SK-N-MC (cell line): ENCODE measurements at regions not wholly inside any gene's neighbourhood (a gene's known extent, or its start where the extent isn't known, plus 50 kb on each side); places are given as distances from the start of the nearest gene placed in this dataset.

Experiments
- DNase-seq: peaks from one replicate; pipeline ENCODE4 v3.0.0-alpha.2; 2011; ENCODE audit warnings: low read depth, low spot score
- H3K27ac ChIP-seq: fragments of 200-600 bp; sonication (generic); 2 replicates; pipeline ENCODE4 v1.5.1; 2016; ENCODE audit warnings: mixed run types
- H3K36me3 ChIP-seq: fragments of 200-600 bp; sonication (generic); 2 replicates; pipeline ENCODE4 v1.6.1; 2017; ENCODE audit warnings: antibody characterized with exemption, low read length, mixed read lengths; ENCODE audit not compliant: insufficient read depth
- H3K4me3 ChIP-seq: fragments of 200-600 bp; sonication (generic); 2 replicates; pipeline ENCODE4 v1.5.1; 2016
- H3K9ac ChIP-seq: fragments of 200-600 bp; sonication (generic); 2 replicates; pipeline ENCODE4 v1.8.0; 2017; ENCODE audit warnings: mixed run types, mixed read lengths; ENCODE audit not compliant: insufficient read length
- H3K9me3 ChIP-seq: fragments of 200-600 bp; sonication (generic); 2 replicates; pipeline ENCODE4 v1.6.1; 2017; ENCODE audit warnings: low read depth, mild to moderate bottlenecking, antibody characterized with exemption, low read length, moderate library complexity, mixed read lengths
- EZH2 ChIP-seq: fragments of 200-600 bp; sonication (generic); IDR thresholded peaks from one replicate; pipeline ENCODE4 v1.6.1; 2017; ENCODE audit warnings: antibody characterized with exemption
- FOXP2 ChIP-seq: optimal IDR thresholded peaks from 2 replicates; pipeline ENCODE3; 2011; ENCODE audit warnings: mild to moderate bottlenecking, moderate library complexity; ENCODE audit not compliant: insufficient read depth; ENCODE audit errors: extremely low read length, control extremely low read depth
- POLR2AphosphoS5 ChIP-seq: IDR thresholded peaks from 2 replicates; pipeline ENCODE4 v1.6.1; 2012; ENCODE audit warnings: mild to moderate bottlenecking, low read depth, low read length, borderline replicate concordance

DNA sequence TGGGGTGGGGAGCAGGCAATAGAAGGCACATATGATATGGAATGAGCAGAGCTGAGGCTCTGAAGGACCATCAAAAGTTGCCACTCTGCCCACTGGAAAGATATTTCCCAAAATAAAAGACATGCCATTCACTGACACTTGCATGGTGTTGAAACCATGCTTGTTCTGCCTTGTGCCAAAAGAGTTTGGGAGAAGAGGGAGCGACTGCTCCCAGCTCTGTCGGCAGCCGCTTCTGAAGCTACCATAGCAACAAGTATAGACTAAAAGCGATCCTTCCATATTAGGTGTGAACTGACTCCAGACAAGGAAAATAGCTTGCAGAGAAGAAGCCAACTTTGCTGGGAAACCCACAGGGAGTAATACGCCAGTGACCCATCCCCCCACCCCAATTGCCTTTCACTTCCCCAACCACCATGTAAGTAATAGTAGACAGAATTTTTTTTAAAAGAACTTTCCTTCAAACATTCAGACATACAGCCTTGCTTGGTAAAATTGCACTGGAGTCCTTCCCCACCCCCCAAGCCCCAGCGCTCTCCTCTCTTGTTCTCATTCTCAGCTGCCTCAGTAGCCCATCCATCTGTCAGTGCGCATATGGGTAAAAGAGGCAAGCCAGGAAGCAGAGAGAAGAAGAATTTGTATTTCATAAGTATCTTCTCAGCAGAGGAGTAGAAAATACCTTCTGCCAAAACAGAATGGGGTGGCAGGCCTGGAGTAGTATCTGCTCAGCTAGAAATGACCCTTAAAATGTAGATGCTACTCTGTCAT is 263.7 kb downstream of the OMA1 start:
- TF ChIP-seq POLR2AphosphoS5 (no peak), EZH2 (no peak)
- H3K9me3 ChIP-seq = no peaks in the 10 kb centered on the region
- no peak overlapping the region for H3K4me3 ChIP-seq
- DNase-seq = no peak
- H3K9ac ChIP-seq = no peak overlapping the region
- no peak overlapping the region for H3K27ac ChIP-seq
- no peaks in the 10 kb centered on the region for H3K36me3 ChIP-seq

- TF ChIP-seq FOXP2 (no peak), POLR2AphosphoS5 (no peak), EZH2 (no peak)
- Histone ChIP-seq H3K36me3 (no peaks in the 10 kb centered on the region), H3K9ac (no peak overlapping the region), H3K4me3 (no peak overlapping the region), H3K9me3 (no peaks in the 10 kb centered on the region), H3K27ac (no peak overlapping the region)
- DNase-seq = no peak
These were observed 280.3 kb downstream of the OMA1 start for GRCh38 chr1:58266242-58266641.

GRCh38 chr1:58264462-58264861 is 282.1 kb downstream of the OMA1 start:
- H3K27ac ChIP-seq = no peak overlapping the region
- H3K9ac ChIP-seq = no peak overlapping the region
- no peak overlapping the region for H3K4me3 ChIP-seq
- H3K36me3 ChIP-seq = no peaks in the 10 kb centered on the region
- no peak for DNase-seq
- no peak for TF ChIP-seq FOXP2
- no peak for TF ChIP-seq EZH2
- no peak for TF ChIP-seq POLR2AphosphoS5
- H3K9me3 ChIP-seq = no peaks in the 10 kb centered on the region

GRCh38 chr1:58262702-58263101 is 283.8 kb downstream of the OMA1 start:
- Histone ChIP-seq H3K36me3 (no peaks in the 10 kb centered on the region), H3K4me3 (no peak overlapping the region), H3K9ac (no peak overlapping the region), H3K27ac (no peak overlapping the region), H3K9me3 (no peaks in the 10 kb centered on the region)
- TF ChIP-seq EZH2 (no peak), FOXP2 (no peak), POLR2AphosphoS5 (no peak)
- DNase-seq = no peak

DNA sequence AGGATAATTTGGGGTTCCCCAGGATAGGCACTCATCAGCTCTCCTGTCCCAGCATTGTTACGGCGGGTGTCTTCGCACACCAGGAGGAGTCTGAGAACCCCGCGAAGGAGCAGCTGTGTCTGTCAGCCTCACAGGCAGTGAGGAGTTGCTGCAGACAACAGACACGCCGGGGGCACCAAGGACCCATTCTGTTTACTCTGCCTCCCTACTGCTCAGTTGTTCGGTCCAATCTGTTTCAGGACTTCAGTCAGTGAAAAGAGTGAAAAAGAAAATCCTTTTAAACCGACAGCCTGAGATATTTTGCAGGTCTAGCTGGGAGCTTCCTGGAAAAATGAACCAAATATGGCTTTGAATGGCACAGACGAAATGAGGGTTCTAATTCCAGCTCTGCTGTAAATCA is 288.4 kb downstream of the OMA1 start:
- H3K4me3 ChIP-seq = no peak overlapping the region
- H3K9ac ChIP-seq = no peak overlapping the region
- H3K36me3 ChIP-seq = no peaks in the 10 kb centered on the region
- H3K9me3 ChIP-seq = no peaks in the 10 kb centered on the region
- TF ChIP-seq EZH2 = no peak
- TF ChIP-seq POLR2AphosphoS5 = no peak
- no peak for TF ChIP-seq FOXP2
- DNase-seq = no peak
- no peak overlapping the region for H3K27ac ChIP-seq

GRCh38 chr1:58257003-58257402 is 289.5 kb downstream of the OMA1 start:
- no peaks in the 10 kb centered on the region for H3K9me3 ChIP-seq
- no peak overlapping the region for H3K27ac ChIP-seq
- H3K9ac ChIP-seq = no peak overlapping the region
- H3K4me3 ChIP-seq = no peak overlapping the region
- no peak for TF ChIP-seq FOXP2
- no peak for TF ChIP-seq POLR2AphosphoS5
- no peak for TF ChIP-seq EZH2
- DNase-seq = no peak
- H3K36me3 ChIP-seq = no peaks in the 10 kb centered on the region

DNA sequence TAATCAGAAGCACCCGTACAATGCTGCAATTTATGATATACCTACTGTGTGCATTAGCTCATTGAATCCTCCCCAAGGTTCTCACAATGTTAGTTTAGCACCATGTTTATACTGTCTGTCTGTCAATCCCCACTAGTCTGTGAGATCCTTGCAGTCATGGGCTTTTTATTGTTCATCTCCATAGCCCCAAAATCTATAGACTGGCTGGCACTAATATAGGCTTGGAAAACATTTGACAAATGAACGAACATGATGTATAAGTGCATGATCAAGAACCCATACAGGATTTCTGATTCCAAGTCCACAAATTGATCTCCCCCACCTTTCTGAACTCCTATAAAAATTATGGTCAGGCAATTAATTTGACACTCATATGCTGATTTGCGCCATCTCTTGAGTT is 290.0 kb downstream of the OMA1 start:
- H3K9ac ChIP-seq = no peak overlapping the region
- H3K9me3 ChIP-seq = no peaks in the 10 kb centered on the region
- no peak for DNase-seq
- no peak overlapping the region for H3K27ac ChIP-seq
- no peak overlapping the region for H3K4me3 ChIP-seq
- H3K36me3 ChIP-seq = no peaks in the 10 kb centered on the region
- TF ChIP-seq FOXP2 = no peak
- no peak for TF ChIP-seq POLR2AphosphoS5
- no peak for TF ChIP-seq EZH2

GRCh38 chr1:58256041-58256440 is 290.5 kb downstream of the OMA1 start:
- TF ChIP-seq EZH2 = no peak
- TF ChIP-seq POLR2AphosphoS5 = no peak
- TF ChIP-seq FOXP2 = no peak
- Histone ChIP-seq H3K27ac (no peak overlapping the region), H3K9ac (no peak overlapping the region), H3K4me3 (no peak overlapping the region), H3K9me3 (no peaks in the 10 kb centered on the region), H3K36me3 (no peaks in the 10 kb centered on the region)
- no peak for DNase-seq

DNA sequence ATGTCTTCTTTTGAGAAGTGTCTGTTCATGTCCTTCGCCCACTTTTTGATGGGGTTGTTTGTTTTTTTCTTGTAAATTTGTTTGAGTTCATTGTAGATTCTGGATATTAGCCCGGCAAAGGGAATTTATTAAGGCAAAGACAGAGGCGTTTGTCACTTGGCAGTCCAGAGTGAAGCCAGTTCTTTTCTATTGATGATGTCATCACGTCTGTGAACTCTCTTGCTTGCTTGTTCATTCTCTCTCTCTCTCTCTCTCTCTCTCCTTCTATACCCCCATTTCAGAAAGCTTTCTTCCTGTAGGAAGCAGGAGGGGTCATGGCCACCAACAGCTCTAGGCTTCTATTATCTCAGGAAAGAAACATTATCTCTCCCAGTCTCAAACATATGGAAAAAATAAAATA is 291.3 kb downstream of the OMA1 start:
- TF ChIP-seq FOXP2 (no peak), POLR2AphosphoS5 (no peak), EZH2 (no peak)
- Histone ChIP-seq H3K27ac (no peak overlapping the region), H3K9ac (no peak overlapping the region), H3K36me3 (no peaks in the 10 kb centered on the region), H3K9me3 (no peaks in the 10 kb centered on the region), H3K4me3 (no peak overlapping the region)
- DNase-seq = no peak
